IPS-18a (cell line): ENCODE measurements at regions not wholly inside any gene's neighbourhood (a gene's known extent, or its start where the extent isn't known, plus 50 kb on each side); places are given as distances from the start of the nearest gene placed in this dataset.
"Not testable (repeated sequence)": the region's sequence is repeated elsewhere in the genome, so short reads cannot be mapped to it uniquely, and the experiment has no call there.

Experiments used
- H3K27ac ChIP-seq: one replicate; pipeline ENCODE4 v1.5.1; 2013; ENCODE audit warnings: low read length
- H3K27me3 ChIP-seq: one replicate; pipeline ENCODE4 v1.6.1; 2013; ENCODE audit warnings: mild to moderate bottlenecking, low read length; ENCODE audit not compliant: control insufficient read depth, insufficient read depth
- H3K36me3 ChIP-seq: one replicate; pipeline ENCODE4 v1.6.1; 2013; ENCODE audit warnings: low read depth, low read length; ENCODE audit not compliant: control insufficient read depth
- H3K4me1 ChIP-seq: one replicate; pipeline ENCODE4 v1.6.1; 2013; ENCODE audit warnings: low read depth, low read length; ENCODE audit not compliant: control insufficient read depth
- H3K4me3 ChIP-seq: one replicate; pipeline ENCODE4 v1.5.1; 2013; ENCODE audit warnings: low read length
- H3K9ac ChIP-seq: one replicate; pipeline ENCODE4 v1.6.1; 2013; ENCODE audit warnings: mild to moderate bottlenecking, low read length, moderate library complexity
- H3K9me3 ChIP-seq: one replicate; pipeline ENCODE4 v1.6.1; 2013; ENCODE audit warnings: low read depth, low read length; ENCODE audit not compliant: control insufficient read depth

GRCh38 chr3:22798461-22798860, 404.7 kb upstream of the UBE2E2 start:
- Histone ChIP-seq H3K27me3 (no peaks in the 10 kb centered on the region), H3K36me3 (no peaks in the 10 kb centered on the region), H3K9ac (no peak overlapping the region), H3K27ac (no peak overlapping the region), H3K4me1 (no peaks in the 10 kb centered on the region), H3K4me3 (no peak overlapping the region), H3K9me3 (no peaks in the 10 kb centered on the region)

GRCh38 chr3:22819209-22819608, 383.9 kb upstream of the UBE2E2 start:
- Histone ChIP-seq H3K4me1 (no peaks in the 10 kb centered on the region), H3K27me3 (no peaks in the 10 kb centered on the region), H3K36me3 (no peaks in the 10 kb centered on the region), H3K4me3 (no peak overlapping the region), H3K27ac (no peak overlapping the region), H3K9me3 (no peaks in the 10 kb centered on the region), H3K9ac (no peak overlapping the region)

- Histone ChIP-seq H3K36me3 (no peaks in the 10 kb centered on the region), H3K27me3 (no peaks in the 10 kb centered on the region), H3K4me1 (no peaks in the 10 kb centered on the region), H3K4me3 (no peak overlapping the region), H3K9ac (no peak overlapping the region), H3K27ac (no peak overlapping the region), H3K9me3 (no peaks in the 10 kb centered on the region)
Measured at GRCh38 chr3:22835041-22835440, 368.1 kb upstream of the UBE2E2 start.

- Histone ChIP-seq H3K27ac (no peak overlapping the region), H3K4me1 (no peaks in the 10 kb centered on the region), H3K9me3 (no peaks in the 10 kb centered on the region), H3K27me3 (no peaks in the 10 kb centered on the region), H3K9ac (no peak overlapping the region), H3K4me3 (no peak overlapping the region), H3K36me3 (no peaks in the 10 kb centered on the region)
Measured at GRCh38 chr3:22836131-22836530, 367.0 kb upstream of the UBE2E2 start.

GRCh38 chr3:22843854-22844253, 359.3 kb upstream of the UBE2E2 start:
- Histone ChIP-seq H3K4me1 (no peaks in the 10 kb centered on the region), H3K36me3 (no peaks in the 10 kb centered on the region), H3K27me3 (no peaks in the 10 kb centered on the region), H3K9me3 (no peaks in the 10 kb centered on the region), H3K9ac (no peak overlapping the region), H3K27ac (no peak overlapping the region), H3K4me3 (no peak overlapping the region)

GRCh38 chr3:22846566-22846965, 356.6 kb upstream of the UBE2E2 start:
- no peak overlapping the region for H3K4me3 ChIP-seq

GRCh38 chr3:22849583-22849982, 353.5 kb upstream of the UBE2E2 start:
- not testable (repeated sequence) for H3K36me3 ChIP-seq, H3K4me1 ChIP-seq, H3K4me3 ChIP-seq, H3K9me3 ChIP-seq, H3K27ac ChIP-seq, H3K27me3 ChIP-seq, H3K9ac ChIP-seq

More at GRCh38 chr3:22846566-22846965, 356.6 kb upstream of the UBE2E2 start:
- Histone ChIP-seq H3K9ac (no peak overlapping the region), H3K36me3 (no peaks in the 10 kb centered on the region), H3K4me1 (no peaks in the 10 kb centered on the region), H3K27me3 (no peaks in the 10 kb centered on the region), H3K27ac (no peak overlapping the region), H3K9me3 (no peaks in the 10 kb centered on the region)

GRCh38 chr3:22856811-22857210, 346.3 kb upstream of the UBE2E2 start:
- Histone ChIP-seq H3K36me3 (no peaks in the 10 kb centered on the region), H3K27ac (no peak overlapping the region), H3K27me3 (no peaks in the 10 kb centered on the region), H3K9ac (no peak overlapping the region), H3K9me3 (no peaks in the 10 kb centered on the region), H3K4me3 (no peak overlapping the region), H3K4me1 (no peaks in the 10 kb centered on the region)

- no peaks in the 10 kb centered on the region for H3K27me3 ChIP-seq
- H3K27ac ChIP-seq: no peak overlapping the region
- no peaks in the 10 kb centered on the region for H3K4me1 ChIP-seq
- H3K9me3 ChIP-seq: no peaks in the 10 kb centered on the region
- H3K9ac ChIP-seq: no peak overlapping the region
- H3K4me3 ChIP-seq: no peak overlapping the region
- H3K36me3 ChIP-seq: no peaks in the 10 kb centered on the region
Measured at GRCh38 chr3:22858486-22858885, 344.6 kb upstream of the UBE2E2 start.

GRCh38 chr3:22859618-22860017, 343.5 kb upstream of the UBE2E2 start:
- H3K4me1 ChIP-seq: no peaks in the 10 kb centered on the region
- no peak overlapping the region for H3K27ac ChIP-seq
- no peak overlapping the region for H3K4me3 ChIP-seq
- no peaks in the 10 kb centered on the region for H3K9me3 ChIP-seq
- H3K36me3 ChIP-seq: no peaks in the 10 kb centered on the region
- no peak overlapping the region for H3K9ac ChIP-seq
- H3K27me3 ChIP-seq: no peaks in the 10 kb centered on the region

GRCh38 chr3:22861426-22861825, 341.7 kb upstream of the UBE2E2 start:
- H3K9me3 ChIP-seq: no peaks in the 10 kb centered on the region
- H3K27ac ChIP-seq: no peak overlapping the region
- H3K4me1 ChIP-seq: no peaks in the 10 kb centered on the region
- H3K27me3 ChIP-seq: no peaks in the 10 kb centered on the region
- H3K36me3 ChIP-seq: no peaks in the 10 kb centered on the region
- H3K9ac ChIP-seq: no peak overlapping the region
- H3K4me3 ChIP-seq: no peak overlapping the region

- no peak overlapping the region for H3K4me3 ChIP-seq
- no peaks in the 10 kb centered on the region for H3K27me3 ChIP-seq
- H3K4me1 ChIP-seq: no peaks in the 10 kb centered on the region
- no peak overlapping the region for H3K9ac ChIP-seq
- H3K9me3 ChIP-seq: no peaks in the 10 kb centered on the region
- no peaks in the 10 kb centered on the region for H3K36me3 ChIP-seq
- H3K27ac ChIP-seq: no peak overlapping the region
Measured at GRCh38 chr3:22862111-22862510, 341.0 kb upstream of the UBE2E2 start.
